IMR-90 (cell line): ENCODE measurements at regions not wholly inside any gene's neighbourhood (a gene's known extent, or its start where the extent isn't known, plus 50 kb on each side); places are given as distances from the start of the nearest gene placed in this dataset.

Experiments used
- ATAC-seq: fragments of 200-7000 bp; cut with Tn5 transposase; 2 replicates; pipeline ENCODE4 v1.9.1; 2020; ENCODE audit warnings: low read depth, mild to moderate bottlenecking, moderate library complexity
- BruUV-seq: library from RNA; stranded (reverse); fragments of 400-500 nt; replicated peaks from 2 replicates; lab custom pipeline; 2021; lab: Mats Ljungman, UMichigan
- CTCF ChIA-PET: fragments of 300-600 bp; formaldehyde crosslinking; extraction: SDS; loops from one replicate; lab custom pipeline; 2021; ENCODE audit warnings: antibody characterized with exemption; lab: Yijun Ruan, JAX
- POLR2A ChIA-PET: fragments of 300-600 bp; sonication (Branson Sonifier 250); formaldehyde crosslinking; loops from one replicate; lab custom pipeline; 2022; ENCODE audit warnings: antibody characterized with exemption; ENCODE audit not compliant: unreplicated experiment; lab: Charles Lee
- DNase-seq: peaks from one replicate; pipeline ENCODE4 v3.0.0; 2013
- H2AFZ ChIP-seq: replicated peaks from 2 replicates; pipeline ENCODE3; 2013; ENCODE audit warnings: low read length, mild to moderate bottlenecking; ENCODE audit not compliant: poor library complexity
- H2AK5ac ChIP-seq: 2 replicates; pipeline ENCODE4 v1.6.1; 2013; ENCODE audit warnings: low read depth, low read length, inconsistent platforms
- H2AK9ac ChIP-seq: replicated peaks from 2 replicates; pipeline ENCODE3; 2013; ENCODE audit warnings: mild to moderate bottlenecking, low read depth, low read length, moderate library complexity; ENCODE audit not compliant: poor library complexity
- H2BK120ac ChIP-seq: 2 replicates; pipeline ENCODE4 v1.6.1; 2013; ENCODE audit warnings: low read depth, low read length, inconsistent platforms
- H2BK15ac ChIP-seq: 3 replicates; pipeline ENCODE4 v1.6.1; 2013; ENCODE audit warnings: low read depth, low read length, inconsistent platforms
- H2BK20ac ChIP-seq: 2 replicates; pipeline ENCODE4 v1.6.1; 2013; ENCODE audit warnings: low read depth, mild to moderate bottlenecking, inconsistent platforms, low read length, moderate library complexity
- H2BK5ac ChIP-seq: 2 replicates; pipeline ENCODE4 v1.6.1; 2013; ENCODE audit warnings: mild to moderate bottlenecking, low read depth, low read length, inconsistent platforms; ENCODE audit not compliant: poor library complexity, severe bottlenecking
- H3K14ac ChIP-seq: replicated peaks from 2 replicates; pipeline ENCODE4 v1.6.1; 2013; ENCODE audit warnings: low read depth, low read length, inconsistent platforms
- H3K18ac ChIP-seq: 2 replicates; pipeline ENCODE4 v1.6.1; 2013; ENCODE audit warnings: low read depth, low read length, control low read depth
- H3K23ac ChIP-seq: 2 replicates; pipeline ENCODE4 v1.6.1; 2013; ENCODE audit warnings: low read depth, low read length, inconsistent platforms
- H3K27ac ChIP-seq: 2 replicates; pipeline ENCODE4 v1.5.1; 2013; ENCODE audit warnings: mild to moderate bottlenecking, control low read depth, low read length; ENCODE audit not compliant: insufficient read depth
- H3K27me3 ChIP-seq: 2 replicates; pipeline ENCODE4 v1.6.1; 2013; ENCODE audit warnings: low read length; ENCODE audit not compliant: control insufficient read depth, insufficient read depth
- H3K36me3 ChIP-seq: 2 replicates; pipeline ENCODE4 v1.6.1; 2013; ENCODE audit warnings: low read length, mixed read lengths; ENCODE audit not compliant: control insufficient read depth, insufficient read depth
- H3K4ac ChIP-seq: 2 replicates; pipeline ENCODE4 v1.6.1; 2013; ENCODE audit warnings: low read depth, low read length, inconsistent platforms
- H3K4me1 ChIP-seq: 2 replicates; pipeline ENCODE4 v1.6.1; 2013; ENCODE audit warnings: low read length, mixed read lengths; ENCODE audit not compliant: control insufficient read depth, insufficient read depth
- H3K4me2 ChIP-seq: 2 replicates; pipeline ENCODE4 v1.6.1; 2013; ENCODE audit warnings: low read depth, mild to moderate bottlenecking, control low read depth, low read length, moderate library complexity
- H3K4me3 ChIP-seq: 2 replicates; pipeline ENCODE4 v1.5.1; 2013; ENCODE audit warnings: low read depth, mild to moderate bottlenecking, control low read depth, low read length, moderate library complexity; ENCODE audit not compliant: insufficient read depth
- H3K56ac ChIP-seq: 2 replicates; pipeline ENCODE4 v1.6.1; 2013; ENCODE audit warnings: low read length, inconsistent platforms; ENCODE audit not compliant: insufficient read depth; ENCODE audit errors: extremely low read depth
- H3K79me1 ChIP-seq, 2 experiments: 2 replicates each; pipeline ENCODE4 v1.6.1; 2013; ENCODE audit warnings: low read length in 2 of 2, inconsistent platforms in 1 of 2, low read depth in 1 of 2
- H3K9ac ChIP-seq: 2 replicates; pipeline ENCODE4 v1.6.1; 2013; ENCODE audit warnings: low read depth, low read length, control low read depth
- H3K9me1 ChIP-seq: 2 replicates; pipeline ENCODE4 v1.6.1; 2013; ENCODE audit warnings: low read length, inconsistent platforms; ENCODE audit not compliant: insufficient read depth
- H3K9me3 ChIP-seq: 2 replicates; pipeline ENCODE4 v1.6.1; 2013; ENCODE audit warnings: low read length; ENCODE audit not compliant: control insufficient read depth, insufficient read depth
- H4K20me1 ChIP-seq: 2 replicates; pipeline ENCODE4 v1.6.1; 2013; ENCODE audit warnings: low read length, inconsistent platforms; ENCODE audit not compliant: insufficient read depth
- H4K5ac ChIP-seq: 2 replicates; pipeline ENCODE4 v1.6.1; 2013; ENCODE audit warnings: mild to moderate bottlenecking, low read depth, low read length, control low read depth
- H4K8ac ChIP-seq, 2 experiments: 2 replicates each; pipeline ENCODE4 v1.6.1; 2013; ENCODE audit warnings: low read depth in 2 of 2, low read length in 2 of 2, control low read depth in 1 of 2, inconsistent platforms in 1 of 2
- H4K91ac ChIP-seq: 2 replicates; pipeline ENCODE4 v1.6.1; 2013; ENCODE audit warnings: low read depth, low read length, inconsistent platforms; ENCODE audit not compliant: insufficient read depth
- CEBPB ChIP-seq: IDR thresholded peaks from 2 replicates; pipeline ENCODE4 v1.6.1; 2012; ENCODE audit warnings: low read depth, low read length, improper control_type of control experiment
- CHD1 ChIP-seq: IDR thresholded peaks from 2 replicates; pipeline ENCODE4 v1.6.1; 2012; ENCODE audit warnings: low read depth, low read length, improper control_type of control experiment
- FOS ChIP-seq: fragments of 150-350 bp; IDR thresholded peaks from 2 replicates; pipeline ENCODE4 v1.6.1; 2016; ENCODE audit warnings: low read depth, low read length
- MAFK ChIP-seq: IDR thresholded peaks from 2 replicates; pipeline ENCODE4 v1.6.1; 2012; ENCODE audit warnings: low read depth, low read length, improper control_type of control experiment
- MAZ ChIP-seq: IDR thresholded peaks from 2 replicates; pipeline ENCODE4 v1.6.1; 2012; ENCODE audit warnings: low read depth, mild to moderate bottlenecking, low read length, improper control_type of control experiment, moderate library complexity, borderline replicate concordance
- MXI1 ChIP-seq: IDR thresholded peaks from 2 replicates; pipeline ENCODE4 v1.6.1; 2012; ENCODE audit warnings: low read depth, mild to moderate bottlenecking, low read length, moderate library complexity, borderline replicate concordance
- NFE2L2 ChIP-seq: fragments of 150-350 bp; IDR thresholded peaks from 2 replicates; pipeline ENCODE4 v1.6.1; 2016; ENCODE audit warnings: low read depth, mild to moderate bottlenecking, low read length
- POLR2A ChIP-seq: IDR thresholded peaks from 2 replicates; pipeline ENCODE4 v1.6.1; 2012; ENCODE audit warnings: mild to moderate bottlenecking, low read depth, low read length
- RFX5 ChIP-seq: IDR thresholded peaks from 2 replicates; pipeline ENCODE4 v1.8.0; 2012; ENCODE audit warnings: low read depth, mild to moderate bottlenecking, low read length, moderate library complexity
- USF2 ChIP-seq: fragments of 150-350 bp; IDR thresholded peaks from 2 replicates; pipeline ENCODE4 v1.6.1; 2017; ENCODE audit warnings: mild to moderate bottlenecking, antibody characterized with exemption, low read length, low read depth
- dilution Hi-C: fragments of 300-500 bp; cut with HindIII; formaldehyde crosslinking; loops from one replicate; pipeline ENCODE4 v1.14.3; 2018; ENCODE audit warnings: low sequenced_read_pairs; ENCODE audit not compliant: unreplicated experiment
- in situ Hi-C: fragments of 300-500 bp; cut with MboI; formaldehyde crosslinking; loops from 3 replicates; pipeline ENCODE4 v1.14.3; 2019; ENCODE audit warnings: low sequenced_read_pairs, inconsistent platforms, mixed read lengths
- intact Hi-C: fragments of 100-400 bp; cut with micrococcal nuclease; formaldehyde crosslinking; loops from 2 replicates; pipeline ENCODE4 v1.10.0; 2022
- TF ChIP-seq, protein P1 (sequence below): conservative IDR thresholded peaks from 2 replicates; pipeline ENCODE4 v1.5.1; 2012; ENCODE audit warnings: mild to moderate bottlenecking, low read depth, low read length, improper control_type of control experiment
- TF ChIP-seq, protein P2 (sequence below): fragments of 150-350 bp; IDR thresholded peaks from 2 replicates; pipeline ENCODE4 v1.6.1; 2016; ENCODE audit warnings: low read depth, mild to moderate bottlenecking, low read length, moderate library complexity, borderline replicate concordance

DNA sequence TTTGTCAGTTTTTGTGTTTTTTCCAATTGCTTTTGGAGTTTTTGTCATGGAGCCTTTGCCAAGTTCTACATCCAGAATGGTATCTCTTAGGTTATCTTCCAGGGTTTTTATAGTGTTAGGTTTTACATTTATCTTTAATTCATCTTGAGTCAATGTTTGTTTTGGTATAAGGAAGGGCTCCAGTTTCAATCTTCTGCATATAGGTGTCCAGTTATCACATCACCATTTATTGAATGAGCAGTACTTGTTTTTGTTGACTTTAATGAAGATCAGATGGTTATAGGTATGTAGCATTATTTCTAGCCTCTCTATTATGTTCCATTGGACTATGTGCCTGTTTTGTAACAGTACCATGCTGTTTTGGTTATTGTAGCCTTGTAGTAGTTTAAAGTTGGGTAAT lies 1233.1 kb downstream of the PLA2G4A start:
- Histone ChIP-seq H2AK5ac (no peak overlapping the region), H2AFZ (no peak overlapping the region), H2BK120ac (no peak overlapping the region), H3K4me2 (no peak overlapping the region), H3K9me3 (no peaks in the 10 kb centered on the region), H3K27me3 (no peaks in the 10 kb centered on the region), H3K23ac (no peak overlapping the region), H3K4me3 (no peak overlapping the region), H2BK15ac (no peak overlapping the region), H3K36me3 (no peaks in the 10 kb centered on the region), H3K4me1 (no peaks in the 10 kb centered on the region), H4K8ac (no peak overlapping the region), H2BK5ac (no peak overlapping the region), H4K20me1 (no peaks in the 10 kb centered on the region), H4K5ac (no peak overlapping the region), H3K56ac (no peak overlapping the region), H3K9ac (no peak overlapping the region), H4K91ac (no peak overlapping the region), H3K4ac (no peak overlapping the region), H3K9me1 (no peaks in the 10 kb centered on the region), H3K79me1 (no peaks in the 10 kb centered on the region), H3K14ac (no peak overlapping the region), H2AK9ac (no peak overlapping the region), H3K27ac (no peak overlapping the region), H3K18ac (no peak overlapping the region), H2BK20ac (no peak overlapping the region)
- TF ChIP-seq MAFK (no peak), POLR2A (no peak), USF2 (no peak), CEBPB (no peak), RFX5 (no peak), MXI1 (no peak), MAZ (no peak), CHD1 (no peak), NFE2L2 (no peak), FOS (no peak)
- TF ChIP-seq, protein P1, sequence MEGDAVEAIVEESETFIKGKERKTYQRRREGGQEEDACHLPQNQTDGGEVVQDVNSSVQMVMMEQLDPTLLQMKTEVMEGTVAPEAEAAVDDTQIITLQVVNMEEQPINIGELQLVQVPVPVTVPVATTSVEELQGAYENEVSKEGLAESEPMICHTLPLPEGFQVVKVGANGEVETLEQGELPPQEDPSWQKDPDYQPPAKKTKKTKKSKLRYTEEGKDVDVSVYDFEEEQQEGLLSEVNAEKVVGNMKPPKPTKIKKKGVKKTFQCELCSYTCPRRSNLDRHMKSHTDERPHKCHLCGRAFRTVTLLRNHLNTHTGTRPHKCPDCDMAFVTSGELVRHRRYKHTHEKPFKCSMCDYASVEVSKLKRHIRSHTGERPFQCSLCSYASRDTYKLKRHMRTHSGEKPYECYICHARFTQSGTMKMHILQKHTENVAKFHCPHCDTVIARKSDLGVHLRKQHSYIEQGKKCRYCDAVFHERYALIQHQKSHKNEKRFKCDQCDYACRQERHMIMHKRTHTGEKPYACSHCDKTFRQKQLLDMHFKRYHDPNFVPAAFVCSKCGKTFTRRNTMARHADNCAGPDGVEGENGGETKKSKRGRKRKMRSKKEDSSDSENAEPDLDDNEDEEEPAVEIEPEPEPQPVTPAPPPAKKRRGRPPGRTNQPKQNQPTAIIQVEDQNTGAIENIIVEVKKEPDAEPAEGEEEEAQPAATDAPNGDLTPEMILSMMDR = no peak
- TF ChIP-seq, protein P2, sequence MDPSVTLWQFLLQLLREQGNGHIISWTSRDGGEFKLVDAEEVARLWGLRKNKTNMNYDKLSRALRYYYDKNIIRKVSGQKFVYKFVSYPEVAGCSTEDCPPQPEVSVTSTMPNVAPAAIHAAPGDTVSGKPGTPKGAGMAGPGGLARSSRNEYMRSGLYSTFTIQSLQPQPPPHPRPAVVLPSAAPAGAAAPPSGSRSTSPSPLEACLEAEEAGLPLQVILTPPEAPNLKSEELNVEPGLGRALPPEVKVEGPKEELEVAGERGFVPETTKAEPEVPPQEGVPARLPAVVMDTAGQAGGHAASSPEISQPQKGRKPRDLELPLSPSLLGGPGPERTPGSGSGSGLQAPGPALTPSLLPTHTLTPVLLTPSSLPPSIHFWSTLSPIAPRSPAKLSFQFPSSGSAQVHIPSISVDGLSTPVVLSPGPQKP = no peak
- no TSS peak for BruUV-seq
- CTCF ChIA-PET = no interaction called here
- DNase-seq (no peak), ATAC-seq (no peak)
- POLR2A ChIA-PET = no interaction called here
- dilution Hi-C loops (no loop called here), intact Hi-C loops (no loop called here), in situ Hi-C loops (no loop called here)
